ENCODE measurements at regions not wholly inside any gene's neighbourhood (a gene's known extent, or its start where the extent isn't known, plus 50 kb on each side); places are given as distances from the start of the nearest gene placed in this dataset.

DNA sequence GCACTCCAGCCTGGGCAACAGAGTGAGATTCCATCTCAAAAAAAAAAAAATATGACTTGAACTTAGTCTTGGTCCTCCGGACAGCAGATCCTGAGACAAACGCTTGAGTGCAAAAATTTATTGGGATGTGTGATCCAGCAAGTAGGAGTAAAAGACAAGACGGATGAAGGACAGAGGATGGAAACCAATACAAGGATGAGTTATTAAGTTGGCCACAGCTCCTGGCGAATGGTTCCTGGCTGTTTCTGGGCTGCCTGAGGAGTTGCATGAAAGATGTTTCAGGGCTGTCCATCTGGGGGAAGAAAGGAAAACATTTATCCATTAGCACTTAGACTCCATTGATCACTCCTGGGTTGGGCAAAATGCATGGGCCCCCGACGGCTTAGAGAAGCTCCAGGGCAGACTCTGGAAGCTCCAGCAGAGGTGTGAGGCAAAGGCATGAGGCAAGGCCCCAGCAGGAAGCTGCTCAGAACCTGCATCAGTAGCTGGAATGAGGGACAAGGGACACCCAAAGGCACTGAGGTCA, 98.3 kb upstream of the ZNF438 start:
- TF ChIP-seq POLR2A (IDR thresholded peaks at IDR 0.05; ENCODE audit: low read depth, low read length): no peak
- TF ChIP-seq POLR2AphosphoS5 (IDR thresholded peaks at IDR 0.05; ENCODE audit: low read depth, low read length): no peak
- no peak for TF ChIP-seq SPI1 (IDR thresholded peaks at IDR 0.05; ENCODE audit: low read depth, low read length)
- TF ChIP-seq PAX5 (IDR thresholded peaks at IDR 0.05; ENCODE audit: insufficient read depth, low read length, severe bottlenecking): no peak
